Fibroblast of peridontal ligament (primary cell): ENCODE measurements at regions not wholly inside any gene's neighbourhood (a gene's known extent, or its start where the extent isn't known, plus 50 kb on each side); places are given as distances from the start of the nearest gene placed in this dataset.
"Not testable (repeated sequence)": the region's sequence is repeated elsewhere in the genome, so short reads cannot be mapped to it uniquely, and the experiment has no call there.

Experiments used
- DNase-seq: peaks from one replicate; pipeline ENCODE4 v3.0.0-alpha.2; 2010; ENCODE audit errors: extremely low read depth

- DNase-seq, result no peak
Measured at GRCh38 chr18:10248738-10249137, 205.7 kb upstream of the APCDD1 start.

- DNase-seq, result no peak
Measured at GRCh38 chr18:10249270-10249669, 205.2 kb upstream of the APCDD1 start.

GRCh38 chr18:10249801-10250200 is 204.6 kb upstream of the APCDD1 start:
- no peak for DNase-seq

DNA sequence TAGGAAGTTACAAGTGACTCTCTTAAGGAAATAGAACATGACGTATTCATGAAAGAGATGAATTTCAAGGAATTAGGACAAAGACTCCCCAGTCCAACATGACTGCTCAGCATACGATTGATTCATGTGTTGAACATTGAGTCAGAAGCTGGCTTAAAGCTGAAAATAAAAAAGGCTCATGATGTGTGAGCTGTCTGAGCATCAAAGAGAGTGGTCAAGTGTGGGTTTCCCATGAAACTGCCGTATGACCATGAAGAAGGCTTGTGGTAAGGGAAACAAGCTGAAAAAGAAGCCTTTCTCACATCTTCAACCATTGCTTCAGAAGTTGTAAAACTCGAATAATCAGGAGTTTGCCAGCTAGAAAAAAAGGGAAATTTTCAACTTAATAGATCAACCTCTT is 201.9 kb upstream of the APCDD1 start:
- DNase-seq, result no peak

- no peak for DNase-seq
Measured at GRCh38 chr18:10252952-10253705, 201.3 kb upstream of the APCDD1 start.

DNA sequence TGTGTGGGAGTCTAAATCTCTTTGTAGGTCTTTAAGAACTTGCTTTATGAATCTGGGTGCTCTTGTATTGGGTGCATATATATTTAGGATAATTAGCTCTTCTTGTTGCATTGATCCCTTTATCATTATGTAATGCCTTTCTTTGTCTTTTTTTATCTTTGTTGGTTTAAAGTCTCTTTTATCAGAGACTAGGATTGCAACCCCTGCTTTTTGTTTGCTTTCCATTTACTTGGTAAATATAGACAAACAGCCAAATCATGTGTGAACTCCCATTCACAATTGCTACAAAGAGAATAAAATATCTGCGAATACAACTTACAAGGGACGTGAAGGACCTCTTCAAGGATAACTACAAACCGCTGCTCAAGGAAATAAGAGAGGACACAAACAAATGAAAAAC is 198.2 kb upstream of the APCDD1 start:
- not testable (repeated sequence) for DNase-seq

DNA sequence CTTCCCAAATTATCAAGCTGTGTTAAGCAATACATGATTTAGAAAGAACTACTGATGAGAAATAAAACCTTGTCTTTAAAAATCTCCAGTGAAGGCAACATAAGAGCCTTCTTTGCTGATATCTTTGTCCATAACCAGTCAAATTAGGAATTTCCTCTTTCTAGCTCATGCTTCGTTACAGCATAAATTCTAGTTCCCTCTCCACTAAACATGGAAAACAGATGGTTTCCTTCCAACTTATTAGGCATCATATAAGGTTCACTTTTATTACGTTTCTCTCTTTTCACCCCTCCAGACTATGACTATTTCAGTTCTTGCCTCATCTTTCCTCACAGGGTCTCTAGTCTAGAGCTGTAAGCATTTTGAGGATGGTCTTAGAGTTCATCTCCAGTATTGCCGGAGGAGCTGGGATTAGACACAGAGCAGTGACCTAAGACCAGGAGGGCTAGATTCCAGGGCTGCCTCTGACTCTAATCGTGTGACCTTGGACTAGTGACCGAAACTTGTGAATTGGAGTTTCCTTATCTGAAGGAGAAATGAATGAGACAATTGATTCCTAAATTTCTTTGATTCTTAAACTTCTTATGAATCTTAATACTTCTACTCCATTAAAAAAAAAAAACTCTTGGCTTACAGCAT is 195.5 kb upstream of the APCDD1 start:
- DNase-seq, result no peak

- DNase-seq, result no peak
Measured at GRCh38 chr18:10259901-10260300, 194.5 kb upstream of the APCDD1 start.

GRCh38 chr18:10261344-10262276 is 192.8 kb upstream of the APCDD1 start:
- DNase-seq, result no peak

GRCh38 chr18:10262566-10262965 is 191.9 kb upstream of the APCDD1 start:
- DNase-seq, result no peak

DNA sequence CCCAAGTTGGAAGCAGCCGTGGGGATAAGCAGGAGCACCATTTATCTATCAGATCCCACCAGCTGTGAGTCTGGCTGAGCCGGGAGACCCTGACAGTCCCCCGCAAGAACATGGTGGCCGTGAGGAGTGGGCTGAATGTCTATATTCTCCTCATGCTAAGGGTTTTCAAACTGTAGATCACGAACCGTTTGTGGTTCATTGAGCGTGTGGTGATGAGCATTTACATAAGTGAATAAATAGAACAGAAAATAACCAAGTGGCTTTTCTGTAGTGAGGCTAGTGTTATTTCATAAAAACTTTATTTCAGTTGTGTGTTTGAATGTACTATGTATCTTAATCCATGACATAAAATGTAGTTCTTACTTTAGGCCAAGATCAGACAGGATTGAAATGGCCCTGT is 190.2 kb upstream of the APCDD1 start:
- DNase-seq, result no peak

GRCh38 chr18:10265560-10266333 is 188.7 kb upstream of the APCDD1 start:
- DNase-seq, result no peak

- no peak for DNase-seq
Measured at GRCh38 chr18:10266334-10266590, 188.2 kb upstream of the APCDD1 start.

- no peak for DNase-seq
Measured at GRCh38 chr18:10269261-10269660, 185.2 kb upstream of the APCDD1 start.

DNA sequence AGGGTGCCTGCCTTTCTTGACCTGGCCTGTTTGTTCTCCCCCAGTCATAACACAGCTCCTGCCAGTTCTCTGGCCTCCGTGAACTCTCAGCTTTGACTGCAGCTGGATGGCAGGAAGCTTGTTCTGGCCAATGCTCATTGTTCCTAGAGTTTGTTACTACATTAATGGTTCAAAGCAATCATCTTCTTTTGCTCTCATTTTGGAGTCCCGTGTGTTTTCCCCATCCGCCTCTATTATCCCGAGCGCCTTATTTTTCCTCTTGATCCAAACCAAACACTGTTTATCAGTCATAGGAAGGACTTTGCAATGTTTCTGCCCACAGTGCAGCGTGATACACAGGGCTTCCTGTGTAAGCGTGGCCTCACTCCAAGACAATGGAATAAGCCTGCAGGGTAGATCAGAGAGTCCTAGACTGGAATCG is 184.3 kb upstream of the APCDD1 start:
- no peak for DNase-seq

DNA sequence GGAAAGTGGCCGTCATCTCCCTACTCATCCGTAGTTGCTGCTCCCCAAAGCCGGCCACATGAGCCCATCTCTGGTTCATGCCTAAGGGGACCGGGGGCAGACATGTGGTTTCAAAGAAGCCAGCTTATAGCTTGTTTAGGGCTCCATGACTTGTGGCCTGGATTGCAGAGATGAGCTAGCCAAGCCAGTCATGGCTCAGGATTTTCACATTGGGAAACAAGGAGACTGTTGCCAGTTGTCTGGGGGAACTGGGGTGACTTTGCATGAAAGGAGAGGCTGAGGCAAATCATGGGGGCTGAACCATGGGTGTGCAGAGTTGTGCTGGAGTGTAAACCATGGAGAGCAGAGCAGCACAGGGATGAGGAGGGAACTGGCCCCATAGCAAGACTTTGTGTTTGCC is 183.0 kb upstream of the APCDD1 start:
- DNase-seq, result peak; percentile 39

GRCh38 chr18:10274301-10274700 is 180.1 kb upstream of the APCDD1 start:
- DNase-seq, result peak; percentile 49

DNA sequence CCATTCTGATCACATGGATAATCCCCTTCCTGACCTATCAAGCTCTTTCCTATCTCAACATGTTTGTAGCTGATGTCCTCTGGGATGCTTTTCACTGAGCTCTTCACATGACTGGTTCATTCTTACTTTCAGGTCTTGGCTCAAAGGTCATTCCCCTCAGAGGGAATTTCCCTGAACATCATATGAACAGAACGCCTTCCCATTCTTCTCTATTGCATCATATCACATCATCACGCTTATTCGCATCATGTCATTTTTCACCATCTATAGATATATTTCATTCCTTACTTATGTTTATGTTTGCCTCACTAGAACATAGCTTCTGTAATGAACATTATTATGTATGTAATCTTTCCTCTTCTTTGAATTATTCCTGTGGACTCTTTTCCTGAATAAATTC is 178.9 kb upstream of the APCDD1 start:
- DNase-seq, result no peak

DNA sequence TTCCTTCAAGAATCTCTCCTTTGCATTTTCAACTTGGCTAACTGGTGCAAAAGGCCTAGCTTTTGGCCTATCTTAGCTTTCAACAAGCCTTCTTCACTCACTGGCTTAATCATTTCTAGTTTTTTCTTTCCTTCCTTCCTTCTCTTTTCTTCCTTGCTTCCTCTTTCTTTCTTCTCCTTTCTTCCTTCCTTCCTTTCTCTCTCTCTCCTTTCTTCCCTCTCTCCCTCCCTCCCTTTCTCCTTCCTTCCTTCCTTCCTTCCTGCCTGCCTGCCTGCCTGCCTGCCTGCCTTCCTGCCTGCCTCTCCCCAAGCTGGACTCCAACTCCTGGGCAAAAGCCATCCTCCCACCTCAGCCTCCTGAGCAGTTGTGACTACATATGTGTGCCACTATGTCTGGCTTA is 176.2 kb upstream of the APCDD1 start:
- no peak for DNase-seq

- no peak for DNase-seq
Measured at GRCh38 chr18:10279471-10279870, 175.0 kb upstream of the APCDD1 start.

DNA sequence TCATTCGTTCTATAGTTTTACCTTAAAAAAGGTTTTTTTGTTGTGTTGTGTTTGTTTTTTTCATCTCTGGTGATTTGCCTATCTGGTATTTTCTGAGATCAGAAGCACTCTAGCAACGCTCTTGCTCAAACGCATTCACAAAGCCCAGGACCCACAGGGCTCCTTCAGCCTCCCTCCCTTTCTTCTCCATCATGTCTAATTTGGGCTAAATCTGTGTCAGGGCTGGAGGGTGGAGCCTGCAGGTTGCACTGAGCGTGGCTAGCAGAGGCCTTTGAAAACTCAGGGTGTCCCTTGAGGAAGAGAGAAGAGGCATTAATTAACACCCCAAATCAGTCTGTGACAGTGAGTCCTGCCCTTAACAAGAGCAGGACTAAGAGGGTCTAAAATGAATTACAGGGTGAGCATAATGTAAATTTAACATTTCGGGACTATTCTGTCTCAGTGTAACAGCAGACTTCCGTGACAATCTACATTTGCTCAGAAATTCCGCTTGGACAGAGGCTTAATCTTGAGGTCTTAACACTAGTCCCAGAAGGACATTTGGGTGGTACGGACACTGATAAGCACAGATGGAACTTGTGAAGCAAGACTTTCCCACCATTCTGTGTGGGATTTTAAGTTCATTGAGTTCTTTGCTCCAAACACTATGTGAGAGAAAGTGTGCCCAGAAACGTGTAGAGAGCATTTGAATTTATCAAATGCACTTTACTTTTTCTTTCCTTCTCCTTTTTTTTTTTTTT is 174.4 kb upstream of the APCDD1 start:
- no peak for DNase-seq
